CD4-positive, alpha-beta T cell treated with Interleukin-17A for 4 hours (primary cell): ENCODE measurements at regions not wholly inside any gene's neighbourhood (a gene's known extent, or its start where the extent isn't known, plus 50 kb on each side); places are given as distances from the start of the nearest gene placed in this dataset.

Source experiments
- DNase-seq: peaks from one replicate; pipeline ENCODE4 v3.0.0-alpha.2; 2020; ENCODE audit warnings: mixed read lengths

DNA sequence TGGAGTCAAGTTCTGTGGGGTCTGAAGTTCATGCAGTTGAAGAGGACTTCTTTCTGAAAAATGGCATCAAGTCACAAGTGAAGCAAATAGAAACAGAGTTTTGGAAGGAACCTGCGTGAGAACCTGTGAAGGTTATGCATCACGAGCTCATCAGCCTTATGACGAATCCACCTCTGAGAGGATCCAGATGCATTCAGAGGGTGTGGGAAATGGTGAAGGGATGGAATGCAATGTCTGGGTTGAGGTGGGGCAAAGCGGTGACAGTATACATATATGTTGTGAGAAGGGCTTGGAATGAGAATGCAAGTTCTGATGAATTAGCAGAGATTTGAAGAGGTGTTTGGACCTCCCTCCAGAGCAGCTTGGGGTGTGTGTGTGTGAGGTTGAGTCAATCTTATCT lies 382.1 kb upstream of the TBL1XR1 start:
- no peak for DNase-seq

DNA sequence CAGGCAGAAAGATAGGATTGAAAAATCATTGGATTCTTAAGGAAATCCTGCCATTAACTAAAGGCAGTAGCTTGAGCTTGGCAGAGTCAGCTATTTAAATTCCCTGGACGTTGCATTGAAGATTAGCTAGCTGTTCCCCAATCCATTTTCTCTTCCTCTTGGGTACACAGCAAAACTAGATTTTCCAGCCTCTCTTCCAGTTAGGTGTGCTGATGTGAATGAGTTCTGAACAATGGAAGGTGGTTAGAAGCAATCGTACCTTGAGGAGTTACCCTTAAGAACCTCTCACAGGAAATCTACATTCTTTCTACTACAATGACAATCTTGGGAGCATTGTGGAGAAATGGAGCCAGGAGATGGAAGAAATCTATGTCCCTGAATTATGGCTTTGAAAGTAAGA lies 383.2 kb upstream of the TBL1XR1 start:
- no peak for DNase-seq

DNA sequence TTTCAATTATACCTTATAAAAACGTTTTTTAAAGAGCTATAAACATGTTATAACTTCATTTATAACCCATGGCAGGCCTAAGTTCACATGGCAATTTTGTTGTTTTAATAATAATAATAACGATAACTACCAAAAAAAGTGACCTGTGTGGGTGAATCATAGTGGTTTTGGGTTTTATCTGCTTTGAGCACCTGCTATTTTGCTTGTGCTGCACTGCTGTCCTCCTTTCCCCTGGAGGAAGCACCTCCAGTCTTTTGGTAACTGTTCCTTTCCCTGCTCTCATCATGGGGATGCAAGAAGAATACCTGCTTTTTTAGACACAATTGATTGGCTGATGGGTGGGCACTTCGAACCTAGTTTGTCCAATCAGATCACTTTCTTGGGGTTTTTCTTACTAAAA lies 388.0 kb upstream of the TBL1XR1 start:
- DNase-seq: no peak

DNA sequence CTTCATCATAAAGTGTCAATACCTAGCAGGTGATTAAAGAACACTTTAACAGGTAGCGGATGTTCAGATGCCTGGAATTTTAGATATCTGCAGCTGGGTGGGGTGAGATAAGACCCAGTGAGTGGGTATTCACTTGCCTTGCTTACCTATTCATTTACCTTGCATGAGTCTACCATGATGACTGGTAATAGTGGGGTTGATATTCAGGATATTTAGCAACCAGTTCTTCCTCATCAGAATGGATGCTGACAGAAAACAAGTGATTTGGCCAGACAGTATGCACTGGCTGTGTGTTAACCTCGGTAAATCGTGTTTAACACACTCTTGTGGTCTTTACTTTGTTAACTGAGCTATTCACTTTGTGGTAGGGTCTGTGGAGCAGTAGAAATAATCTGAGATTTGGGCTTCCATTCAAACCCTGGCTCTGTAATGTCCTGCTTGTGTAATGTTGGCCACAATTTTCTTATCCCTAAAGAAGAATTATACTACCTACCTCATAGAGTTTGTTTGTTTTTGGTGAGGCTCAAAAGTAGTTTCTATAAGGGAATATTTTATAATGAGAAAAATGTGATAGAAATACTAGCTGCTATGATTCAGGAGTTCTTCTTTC lies 391.9 kb upstream of the TBL1XR1 start:
- no peak for DNase-seq

DNA sequence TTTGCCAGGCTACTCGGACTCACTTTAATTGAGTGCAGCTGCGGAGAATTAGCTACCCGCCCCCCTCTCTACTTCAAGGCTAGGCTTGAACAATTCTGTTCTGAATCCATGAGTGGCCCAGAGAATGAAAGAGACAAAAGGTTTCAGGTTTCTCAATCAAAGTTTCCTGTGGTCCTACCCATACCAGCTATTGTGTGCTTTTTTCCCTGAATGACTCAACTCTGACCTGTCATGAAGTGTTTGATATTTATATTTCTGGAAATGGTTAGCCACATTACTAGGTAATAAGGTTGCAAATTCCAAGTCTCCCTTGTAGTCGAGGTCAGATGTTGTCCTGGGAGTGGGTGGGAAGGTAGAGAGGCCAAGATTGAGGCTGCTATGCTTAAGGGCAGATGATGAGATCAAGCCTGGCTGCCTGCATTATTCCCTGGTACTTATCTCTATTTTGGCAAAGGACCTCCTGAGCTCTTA lies 392.7 kb upstream of the TBL1XR1 start:
- DNase-seq: no peak

DNA sequence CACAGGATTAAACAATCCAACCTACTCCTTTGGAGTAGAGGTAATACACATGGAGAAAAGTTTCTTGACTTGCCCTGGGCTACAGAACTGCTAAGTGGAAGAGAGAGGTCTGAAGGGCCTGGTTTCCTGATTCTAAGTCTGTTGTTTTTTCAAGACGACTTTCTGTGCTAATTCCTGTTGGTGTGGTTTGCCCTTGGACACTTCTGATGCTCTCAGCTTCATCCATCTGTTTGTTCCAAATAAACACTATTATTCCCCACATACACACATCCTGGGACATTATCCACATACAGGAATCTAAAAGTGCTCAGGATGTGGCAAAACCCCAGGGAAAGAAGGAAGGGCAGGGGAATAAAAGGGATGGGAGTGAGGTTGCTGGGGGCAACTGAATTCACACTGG lies 393.5 kb upstream of the TBL1XR1 start:
- no peak for DNase-seq

DNA sequence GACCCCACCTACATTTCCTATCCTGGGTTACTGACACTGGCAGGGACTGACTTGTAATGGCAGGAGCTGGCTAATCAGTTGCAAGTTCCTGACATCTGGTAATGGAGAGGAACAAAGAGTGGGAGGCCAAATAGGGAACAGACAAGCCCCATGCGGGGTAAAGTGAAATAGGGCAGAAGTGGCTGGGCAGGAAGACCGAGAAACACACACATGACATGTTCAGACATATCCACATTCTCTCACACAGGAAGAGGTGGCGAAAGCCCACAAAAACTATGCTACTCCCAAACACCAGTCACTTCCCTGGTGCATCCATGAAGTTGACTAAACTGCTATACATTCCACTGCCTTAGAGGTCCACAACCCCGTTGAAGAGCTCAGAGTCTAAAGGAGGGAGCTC lies 394.1 kb upstream of the TBL1XR1 start:
- DNase-seq: no peak

DNA sequence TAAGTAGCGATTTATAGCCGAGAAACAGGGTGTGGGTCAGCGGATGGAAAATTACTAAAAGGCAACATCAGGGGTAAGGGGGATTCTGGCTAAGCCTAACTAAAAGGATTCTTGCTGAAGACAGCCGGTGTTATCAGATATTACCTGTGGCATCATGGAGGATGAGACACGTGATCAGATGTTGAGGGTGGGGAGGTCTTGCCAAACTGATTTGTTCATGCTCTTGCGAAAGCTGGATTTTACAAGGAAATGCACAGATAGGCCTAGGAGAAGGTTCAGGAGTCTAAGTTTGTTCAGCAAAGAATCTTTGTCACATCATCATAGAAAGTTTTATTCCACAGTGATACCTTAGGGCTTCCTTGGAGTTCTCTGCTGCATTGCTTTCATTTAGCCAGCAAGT lies 396.8 kb upstream of the TBL1XR1 start:
- no peak for DNase-seq

DNA sequence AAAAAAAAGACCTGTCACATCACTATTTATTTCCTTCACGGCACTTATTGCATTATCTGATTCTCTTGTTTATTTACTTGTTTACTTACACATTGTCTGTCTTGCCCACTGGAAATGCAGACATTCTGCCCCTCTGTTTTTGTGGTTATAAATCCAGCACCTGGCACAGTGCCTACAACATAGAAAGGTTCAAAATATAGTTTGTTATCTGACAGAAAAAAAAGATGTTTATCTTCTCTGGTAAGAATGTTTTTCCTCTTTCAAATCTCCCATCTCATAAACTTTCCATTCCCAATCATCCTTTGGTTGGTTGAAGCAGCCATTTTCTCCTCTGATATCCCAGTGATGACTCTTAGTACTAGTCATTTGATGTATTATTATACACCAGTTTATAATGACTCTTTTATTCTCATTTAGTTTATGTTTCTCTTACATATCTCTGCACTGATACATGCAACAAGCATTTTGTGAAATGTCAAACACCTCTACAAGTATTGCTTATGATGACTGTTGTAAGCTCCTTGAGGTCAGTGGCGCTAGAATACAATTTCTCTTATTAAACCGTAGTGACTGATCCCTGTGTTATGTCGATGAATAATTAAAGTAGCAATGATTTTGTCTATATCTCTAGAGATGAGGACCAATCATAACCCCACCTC lies 398.4 kb upstream of the TBL1XR1 start:
- DNase-seq: no peak

DNA sequence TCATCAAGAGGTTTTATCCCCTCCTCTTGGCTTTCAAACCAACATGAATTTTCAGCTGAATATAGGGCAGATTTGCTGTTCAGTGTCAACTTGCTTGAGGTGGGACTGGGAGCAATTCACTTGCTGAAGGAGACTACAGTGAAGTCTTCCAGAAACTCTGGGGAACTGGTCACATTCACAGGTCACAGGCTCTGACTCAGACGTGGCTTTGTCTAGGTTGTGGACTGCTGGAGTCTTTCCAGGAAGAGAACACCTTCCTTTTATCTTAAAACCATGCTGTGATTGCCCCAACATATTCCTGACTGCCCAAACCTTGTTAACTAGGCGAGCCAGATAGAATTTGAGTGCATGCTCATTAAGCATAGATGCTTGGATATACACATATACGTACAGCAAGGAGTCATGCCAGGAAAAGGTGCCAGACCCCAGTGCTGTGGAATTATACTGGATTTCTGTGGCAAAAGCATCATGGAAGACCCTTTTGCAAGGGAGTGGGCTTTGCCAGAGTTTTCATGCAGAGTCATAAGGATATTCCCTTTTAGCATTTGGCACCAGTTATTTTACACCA lies 399.1 kb upstream of the TBL1XR1 start:
- peak; percentile 13 for DNase-seq

DNA sequence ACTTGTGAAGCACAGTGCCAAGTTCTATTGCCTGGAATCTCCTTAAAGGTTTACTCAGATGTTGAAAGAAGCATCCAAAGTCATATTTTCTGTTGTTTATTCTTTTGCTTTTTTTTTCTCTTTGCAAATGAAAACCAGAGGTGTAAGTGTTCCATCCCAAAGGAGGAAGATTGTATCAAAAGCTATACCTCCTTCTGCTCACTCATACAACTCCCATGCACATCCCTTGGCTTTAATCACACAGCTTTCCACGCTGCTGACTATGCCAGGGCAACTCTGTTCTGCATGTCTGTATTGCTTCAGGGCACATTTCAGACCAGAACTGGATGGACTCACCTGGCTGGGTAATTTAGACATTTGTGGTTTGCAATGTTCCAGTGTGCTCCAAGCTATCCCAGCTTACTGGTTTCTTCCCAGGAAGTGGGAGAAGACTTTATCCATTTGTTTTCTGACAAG lies 399.6 kb upstream of the TBL1XR1 start:
- no peak for DNase-seq

DNA sequence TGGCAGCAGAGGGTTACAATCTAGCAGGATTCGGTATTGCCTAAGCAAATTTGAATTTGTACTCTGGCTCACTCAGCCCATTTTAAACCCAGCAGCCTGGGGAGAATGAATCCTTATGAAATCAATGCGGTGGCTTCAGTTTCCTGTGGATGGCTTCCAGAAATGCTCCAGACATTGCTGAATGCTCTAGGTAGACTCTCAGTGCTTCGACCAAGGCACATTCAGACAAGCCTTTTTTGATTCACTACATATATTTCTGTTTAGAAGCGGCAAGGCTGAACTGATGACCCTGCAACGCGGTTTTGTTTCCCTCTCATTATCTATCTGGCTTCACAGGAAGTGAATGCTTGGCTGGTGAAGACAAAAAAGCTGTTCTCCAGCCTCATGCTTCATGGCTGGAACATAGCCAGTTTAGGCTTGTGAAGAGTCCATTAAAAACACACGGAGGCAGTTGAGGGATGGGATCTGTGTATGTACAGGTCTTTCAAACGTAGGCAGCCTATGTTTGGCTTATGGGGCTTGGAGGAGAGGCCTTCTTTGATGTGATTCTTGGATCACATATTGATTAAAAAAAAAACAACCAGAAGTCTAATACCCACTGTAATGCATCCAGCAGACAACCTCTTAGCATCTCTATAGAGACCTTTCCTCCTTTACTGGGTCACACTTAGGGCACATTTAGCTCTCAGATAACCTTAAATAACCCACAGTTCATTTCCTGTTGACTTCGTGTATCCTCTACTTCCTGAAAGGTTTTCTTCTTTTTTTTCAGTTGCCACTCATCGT lies 400.2 kb upstream of the TBL1XR1 start:
- peak; percentile 30 for DNase-seq

DNA sequence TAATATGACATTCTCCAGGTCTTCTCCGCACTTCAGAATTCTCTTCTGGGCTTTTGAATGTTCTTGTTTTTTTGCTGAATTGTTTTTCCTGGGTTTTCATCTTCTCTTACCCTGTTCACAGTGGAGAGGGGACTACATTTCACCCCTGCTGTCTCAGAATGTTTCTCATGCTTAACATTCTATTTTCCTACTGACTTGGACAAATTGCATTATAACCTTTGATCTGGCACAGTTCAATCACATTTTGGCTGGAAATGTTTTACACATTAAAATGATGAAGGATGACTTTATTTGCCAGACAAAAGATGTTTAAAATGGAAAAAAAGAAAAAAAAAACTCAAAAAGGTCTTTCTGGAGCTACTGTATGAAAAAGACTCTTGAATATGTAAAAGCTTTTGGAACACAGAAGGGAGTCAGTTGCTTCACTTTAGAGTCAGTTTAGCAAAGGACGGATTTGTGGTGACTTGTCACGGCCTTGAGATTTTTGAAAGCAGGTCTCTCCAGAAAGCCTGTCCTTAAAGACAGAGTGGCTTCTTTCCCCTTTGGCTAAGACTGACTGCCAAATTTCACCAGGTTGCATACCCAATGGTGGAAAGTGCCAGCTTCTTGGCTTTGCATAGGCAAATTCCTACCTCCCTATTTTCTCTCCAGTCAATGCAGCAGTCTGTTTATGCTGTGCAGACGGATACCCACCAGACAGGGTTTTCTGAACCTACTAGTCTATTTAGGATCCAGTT lies 401.0 kb upstream of the TBL1XR1 start:
- no peak for DNase-seq

DNA sequence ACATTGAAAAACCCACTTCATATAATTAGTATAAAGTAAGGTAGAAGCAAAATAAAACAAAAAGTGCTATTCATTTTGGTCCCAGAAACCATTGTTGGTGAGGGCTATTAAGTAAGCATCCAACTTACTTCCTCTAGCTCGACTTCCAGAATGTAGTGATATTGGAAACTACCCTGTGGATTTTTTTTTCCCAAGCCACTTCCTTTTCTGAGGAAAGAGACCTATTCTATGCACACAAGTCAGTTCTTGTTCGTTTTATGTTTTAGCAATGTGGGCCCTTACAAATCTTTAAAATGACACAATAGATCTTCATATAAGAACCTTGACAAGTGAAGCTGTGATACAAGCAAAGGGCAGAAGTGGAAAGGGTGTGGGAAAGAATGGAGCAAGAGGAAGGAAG lies 402.0 kb upstream of the TBL1XR1 start:
- no peak for DNase-seq

DNA sequence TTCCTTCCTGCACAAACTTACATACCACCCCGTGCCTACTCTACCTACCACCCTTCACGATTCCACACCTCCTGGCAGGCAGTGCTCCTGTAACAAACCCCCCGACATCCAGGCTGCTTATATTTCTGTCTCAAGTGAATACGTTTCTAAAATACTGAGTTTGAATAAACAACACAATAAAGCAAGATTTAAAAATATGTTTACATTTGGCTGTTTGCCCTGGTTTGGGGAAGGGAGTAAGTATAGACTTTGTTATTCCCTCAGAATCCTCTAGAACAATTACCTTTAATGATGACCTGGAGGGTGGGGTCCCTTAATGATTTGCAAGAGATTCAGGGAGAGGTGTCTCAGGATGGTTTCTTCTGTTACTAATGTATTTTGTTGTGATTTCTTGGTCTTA lies 402.6 kb upstream of the TBL1XR1 start:
- DNase-seq: no peak

DNA sequence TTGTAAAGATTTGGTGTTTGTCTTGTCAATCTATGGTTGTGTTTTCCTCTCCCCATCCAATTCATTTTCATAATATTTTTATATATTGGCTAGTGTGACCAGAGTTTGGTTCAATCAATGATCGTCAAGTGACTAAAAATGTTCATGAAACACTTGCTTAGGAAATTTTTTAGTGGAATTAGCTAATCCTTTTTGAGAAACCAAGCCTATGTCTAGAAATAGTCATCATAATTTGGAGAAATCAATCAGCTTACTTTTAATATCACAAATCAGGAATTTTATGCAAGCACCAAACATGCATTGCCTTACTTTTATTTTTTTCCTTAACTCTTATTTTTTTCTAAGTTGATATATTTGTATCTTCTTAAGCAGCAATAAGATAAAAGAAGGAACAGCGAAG lies 403.1 kb upstream of the TBL1XR1 start:
- no peak for DNase-seq

DNA sequence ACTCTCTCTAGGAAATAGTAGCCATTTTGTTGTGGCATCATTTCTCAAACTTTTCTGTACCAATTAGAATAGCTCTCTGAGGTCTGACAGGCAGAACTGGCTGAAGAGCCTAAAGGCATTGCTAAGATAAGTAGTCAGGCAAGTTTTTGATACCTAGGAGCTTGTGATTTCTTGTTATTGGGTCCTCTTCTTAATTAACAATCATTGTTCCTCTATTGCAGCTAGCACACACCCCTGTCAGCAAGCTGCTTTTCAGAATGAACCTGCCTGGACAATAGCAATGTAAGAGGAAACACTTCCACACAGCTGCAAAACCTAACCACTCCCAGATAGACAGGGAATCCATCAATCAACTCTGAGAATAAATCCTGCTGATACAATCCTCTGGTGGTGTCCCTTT lies 403.9 kb upstream of the TBL1XR1 start:
- no peak for DNase-seq

DNA sequence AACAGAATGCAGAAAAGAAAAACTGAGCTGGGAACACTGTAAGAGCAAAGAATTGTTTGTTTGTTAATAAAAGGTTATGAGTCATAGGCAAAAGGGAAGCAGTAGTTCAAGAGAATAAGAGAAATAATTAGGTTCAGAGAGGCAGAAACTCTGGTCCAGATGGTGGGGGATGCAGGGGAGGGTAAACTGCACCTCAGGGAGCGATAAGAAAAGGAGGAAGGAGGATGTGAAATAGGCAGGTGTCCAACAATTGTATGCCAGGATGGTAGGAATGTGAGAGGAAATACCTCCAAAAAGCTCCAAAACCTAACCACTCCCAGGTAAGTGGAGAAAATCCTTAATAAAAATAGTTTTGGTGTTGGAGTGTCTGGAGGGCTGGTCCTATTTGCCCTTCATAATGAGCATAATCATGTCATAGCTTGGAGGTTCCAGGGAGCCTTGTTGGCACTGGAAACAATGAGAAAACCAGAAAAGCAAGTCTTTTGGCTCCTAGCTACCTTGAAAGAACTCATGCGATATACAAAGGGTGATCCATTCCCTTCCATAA lies 405.4 kb upstream of the TBL1XR1 start:
- no peak for DNase-seq

DNA sequence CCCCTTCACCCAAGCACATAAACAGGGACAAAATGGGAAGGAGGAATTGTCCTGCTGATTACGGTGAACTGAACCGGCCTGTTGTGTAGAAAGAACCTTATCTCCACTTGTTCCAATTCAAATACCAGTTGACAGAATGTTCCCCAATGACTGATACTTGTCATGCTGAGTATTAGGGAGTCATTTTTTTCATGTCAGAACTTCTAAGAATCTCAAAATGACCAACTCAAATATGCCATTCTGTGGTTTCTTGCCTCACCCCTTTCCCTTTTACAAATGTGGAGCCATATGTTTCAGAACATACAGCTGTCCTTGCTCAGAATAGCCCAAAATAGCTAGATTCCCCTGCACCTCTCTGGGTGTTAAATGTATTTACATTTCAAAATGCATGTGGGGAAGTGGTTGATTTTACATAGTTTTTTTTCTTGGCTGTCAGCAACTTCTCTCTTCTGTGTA lies 405.9 kb upstream of the TBL1XR1 start:
- DNase-seq: no peak

DNA sequence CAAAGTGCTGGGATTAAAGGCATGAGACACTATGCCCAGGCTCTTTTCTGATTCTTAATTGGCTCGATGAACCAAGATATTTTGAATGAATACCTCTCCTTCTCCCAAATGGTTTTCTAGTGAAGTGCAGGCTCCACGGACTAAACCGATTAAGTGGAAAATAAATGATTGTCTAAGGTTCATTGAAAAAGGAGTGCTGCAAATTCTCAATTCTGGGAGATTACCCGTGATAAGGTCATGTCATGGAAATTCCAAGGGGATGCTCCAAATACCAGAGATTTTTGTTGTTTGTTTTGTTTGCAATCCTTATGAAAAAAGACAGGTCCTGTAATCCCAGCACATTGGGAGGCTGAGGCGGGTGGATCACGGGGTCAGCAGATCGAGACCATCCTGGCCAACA lies 406.9 kb upstream of the TBL1XR1 start:
- no peak for DNase-seq

DNA sequence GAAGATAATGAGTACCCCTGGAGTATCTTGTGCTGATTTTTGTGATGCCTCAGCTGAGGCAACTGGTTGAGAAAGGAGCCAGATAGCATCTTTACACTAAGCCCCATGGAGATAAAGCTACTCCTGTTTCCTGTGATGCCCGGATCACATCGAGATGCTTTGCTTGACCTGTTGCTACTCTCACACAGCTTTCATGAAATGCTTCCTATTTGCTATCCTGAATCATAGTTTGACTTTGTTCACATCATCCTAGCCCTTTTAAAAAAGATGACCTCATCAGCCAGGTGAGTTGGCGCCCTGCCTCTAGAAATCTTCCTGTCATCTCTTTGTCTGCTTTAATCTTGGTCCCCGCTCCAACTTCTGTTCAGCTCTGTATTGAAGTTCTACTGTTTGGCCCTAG lies 409.6 kb upstream of the TBL1XR1 start:
- peak; percentile 32 for DNase-seq

DNA sequence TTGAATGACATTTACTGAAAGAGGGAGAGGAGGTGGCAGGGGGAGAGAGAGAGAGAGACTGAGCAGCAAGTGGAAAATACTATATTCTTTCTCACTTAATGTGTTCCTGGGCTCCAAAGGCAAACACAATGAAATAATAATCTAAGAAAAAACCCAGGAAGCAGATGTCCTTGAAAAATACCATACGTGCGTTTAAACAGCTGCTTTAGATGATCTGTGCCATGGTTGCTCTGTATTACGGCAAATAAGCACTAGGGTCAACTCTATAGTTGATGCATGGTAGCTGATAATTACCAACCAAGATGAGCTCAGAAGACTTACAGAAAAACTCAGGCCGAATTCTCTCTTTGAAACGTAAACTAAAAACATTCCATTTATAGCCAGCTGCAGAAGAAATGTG lies 410.3 kb upstream of the TBL1XR1 start:
- DNase-seq: no peak

DNA sequence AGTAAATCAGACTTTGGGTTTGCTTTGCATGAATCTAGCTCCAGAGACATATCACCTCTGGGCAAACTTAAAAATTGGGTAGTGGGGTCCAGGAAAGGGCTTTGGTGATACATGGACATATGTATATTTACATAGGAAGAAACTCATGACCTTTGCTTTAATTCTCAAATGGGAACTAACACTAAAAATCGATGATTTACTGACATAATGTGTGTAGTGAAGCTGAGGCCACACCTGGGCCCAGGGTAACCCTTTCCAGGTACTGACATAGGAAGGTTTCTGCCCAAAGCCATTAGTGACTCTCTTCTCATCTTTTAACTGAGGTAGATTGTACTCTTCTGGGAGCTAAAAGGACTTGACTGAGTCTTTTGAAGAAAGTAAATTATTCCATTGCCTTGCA lies 411.2 kb upstream of the TBL1XR1 start:
- no peak for DNase-seq
